ENCODE measurements at regions not wholly inside any gene's neighbourhood (a gene's known extent, or its start where the extent isn't known, plus 50 kb on each side); places are given as distances from the start of the nearest gene placed in this dataset.
A peak's percentile ranks its signal among the peaks of the same experiment; 100 is the strongest.

GRCh38 chr7:85781606-85782005 lies 594.8 kb upstream of the SEMA3D start:
- Histone ChIP-seq H3K27me3 (no peaks in the 10 kb centered on the region), H3K4me1 (peaks cover 0 to 2% (median 0%) of the 10 kb centered on the region in 4 donors), H3K4me3 (no peak overlapping the region), H3K36me3 (no peaks in the 10 kb centered on the region), H3K9me3 (peaks cover 0 to 6% (median 2%) of the 10 kb centered on the region in 4 donors), H3K27ac (no peak overlapping the region)
- intact Hi-C loops (cut with DNase I; ENCODE audit: low total_unique reads) = no loop called here
- 76 to 86% (median 83%) methylated on average over 4 of the region's 4 CpGs for WGBS, 5 donors
- TF ChIP-seq POLR2AphosphoS5 (IDR thresholded peaks at IDR 0.05) = no peak
- no peak for TF ChIP-seq POLR2A (IDR thresholded peaks at IDR 0.05)
- TF ChIP-seq CTCF (IDR thresholded peaks at IDR 0.05) = no peak
- TF ChIP-seq EP300 (IDR thresholded peaks at IDR 0.05) = no peak
- DNase-seq = no peak

- WGBS, 5 donors = 20 to 61% (median 23%) methylated on average over 1 of the region's 1 CpG
- Histone ChIP-seq H3K36me3 (no peaks in the 10 kb centered on the region), H3K9me3 (no peaks in the 10 kb centered on the region), H3K27ac (no peak overlapping the region), H3K4me1 (peaks cover 0 to 10% (median 0%) of the 10 kb centered on the region in 4 donors), H3K27me3 (no peaks in the 10 kb centered on the region), H3K4me3 (no peak overlapping the region)
- peak in 1 of 2 donors; percentile 25 for DNase-seq
- TF ChIP-seq POLR2A (IDR thresholded peaks at IDR 0.05) (no peak), EP300 (IDR thresholded peaks at IDR 0.05) (no peak), CTCF (IDR thresholded peaks at IDR 0.05) (no peak), POLR2AphosphoS5 (IDR thresholded peaks at IDR 0.05) (no peak)
- intact Hi-C loops (cut with DNase I; ENCODE audit: low total_unique reads) = no loop called here
These were observed 590.0 kb upstream of the SEMA3D start for GRCh38 chr7:85776691-85777345.

- peak in 1 of 2 donors; percentile 18 for DNase-seq
- Histone ChIP-seq H3K4me3 (no peak overlapping the region), H3K27ac (no peak overlapping the region), H3K4me1 (peaks cover 0 to 10% (median 0%) of the 10 kb centered on the region in 4 donors), H3K36me3 (no peaks in the 10 kb centered on the region), H3K9me3 (no peaks in the 10 kb centered on the region), H3K27me3 (no peaks in the 10 kb centered on the region)
- intact Hi-C loops (cut with DNase I; ENCODE audit: low total_unique reads) = no loop called here
- TF ChIP-seq POLR2AphosphoS5 (IDR thresholded peaks at IDR 0.05) (no peak), CTCF (IDR thresholded peaks at IDR 0.05) (no peak), POLR2A (IDR thresholded peaks at IDR 0.05) (no peak), EP300 (IDR thresholded peaks at IDR 0.05) (no peak)
- 46 to 62% (median 53%) methylated on average over 3 of the region's 3 CpGs for WGBS, 5 donors
These were observed 588.6 kb upstream of the SEMA3D start for GRCh38 chr7:85775431-85775830.

GRCh38 chr7:85774986-85775385 lies 588.1 kb upstream of the SEMA3D start:
- H3K27me3 ChIP-seq = no peaks in the 10 kb centered on the region
- intact Hi-C loops (cut with DNase I; ENCODE audit: low total_unique reads) = no loop called here
- H3K27ac ChIP-seq = no peak overlapping the region
- H3K4me1 ChIP-seq = peaks cover 0 to 10% (median 0%) of the 10 kb centered on the region in 4 donors
- no peak for DNase-seq
- no peaks in the 10 kb centered on the region for H3K36me3 ChIP-seq
- TF ChIP-seq CTCF (IDR thresholded peaks at IDR 0.05) (no peak), POLR2AphosphoS5 (IDR thresholded peaks at IDR 0.05) (no peak), POLR2A (IDR thresholded peaks at IDR 0.05) (no peak), EP300 (IDR thresholded peaks at IDR 0.05) (no peak)
- H3K9me3 ChIP-seq = no peaks in the 10 kb centered on the region
- H3K4me3 ChIP-seq = no peak overlapping the region
- WGBS, 5 donors = 71 to 81% (median 78%) methylated on average over 6 of the region's 6 CpGs
